Hepatocyte (in vitro differentiated cells): ENCODE measurements at regions not wholly inside any gene's neighbourhood (a gene's known extent, or its start where the extent isn't known, plus 50 kb on each side); places are given as distances from the start of the nearest gene placed in this dataset.

Source experiments
- DNase-seq: peaks from one replicate; pipeline ENCODE4 v3.0.0-alpha.2; 2016; ENCODE audit warnings: low spot score
- H2AFZ ChIP-seq: fragments of 200-600 bp; sonication (generic); 2 replicates; pipeline ENCODE4 v1.6.0; 2016; ENCODE audit warnings: antibody characterized with exemption, mild to moderate bottlenecking
- H3K27ac ChIP-seq: fragments of 200-600 bp; sonication (generic); 2 replicates; pipeline ENCODE4 v1.5.1; 2016; ENCODE audit warnings: mild to moderate bottlenecking
- H3K27me3 ChIP-seq: fragments of 200-600 bp; sonication (generic); 2 replicates; pipeline ENCODE4 v1.6.1; 2016
- H3K36me3 ChIP-seq: fragments of 200-600 bp; sonication (generic); replicated peaks from 2 replicates; pipeline ENCODE4 v1.5.1; 2016; ENCODE audit warnings: low read depth; ENCODE audit not compliant: insufficient read depth
- H3K4me1 ChIP-seq: fragments of 200-600 bp; sonication (generic); 2 replicates; pipeline ENCODE4 v1.5.1; 2016; ENCODE audit warnings: mild to moderate bottlenecking, moderate library complexity; ENCODE audit not compliant: insufficient read depth
- H3K4me2 ChIP-seq: fragments of 200-600 bp; sonication (generic); 2 replicates; pipeline ENCODE4 v1.6.0; 2016
- H3K4me3 ChIP-seq: fragments of 200-600 bp; sonication (generic); 2 replicates; pipeline ENCODE4 v1.5.1; 2016; ENCODE audit warnings: mild to moderate bottlenecking
- H3K79me2 ChIP-seq: fragments of 200-600 bp; sonication (generic); 2 replicates; pipeline ENCODE4 v1.6.0; 2017; ENCODE audit warnings: mild to moderate bottlenecking
- H3K9me2 ChIP-seq: fragments of 200-600 bp; sonication (generic); replicated peaks from 2 replicates; pipeline ENCODE4 v1.6.0; 2017; ENCODE audit warnings: mild to moderate bottlenecking; ENCODE audit not compliant: insufficient read depth
- H3K9me3 ChIP-seq: fragments of 200-600 bp; sonication (generic); 2 replicates; pipeline ENCODE4 v1.5.1; 2016; ENCODE audit warnings: low read depth, mild to moderate bottlenecking
- H4K20me1 ChIP-seq: fragments of 200-600 bp; sonication (generic); 2 replicates; pipeline ENCODE4 v1.6.0; 2016; ENCODE audit warnings: mild to moderate bottlenecking; ENCODE audit not compliant: insufficient read depth, poor library complexity, severe bottlenecking
- EZH2 ChIP-seq: fragments of 200-600 bp; sonication (generic); IDR thresholded peaks from 2 replicates; pipeline ENCODE4 v1.6.1; 2016; ENCODE audit warnings: antibody characterized with exemption, mild to moderate bottlenecking, borderline replicate concordance
- EZH2phosphoT487 ChIP-seq: fragments of 200-600 bp; sonication (generic); IDR thresholded peaks from one replicate; pipeline ENCODE4 v1.6.1; 2018; ENCODE audit warnings: antibody characterized with exemption, mild to moderate bottlenecking, low read depth, moderate library complexity; ENCODE audit not compliant: unreplicated experiment, severe bottlenecking
- WGBS: methylation state at CpG from one replicate; pipeline ENCODE4 v1.1.6; 2016; ENCODE audit warnings: low lambda C conversion rate; ENCODE audit errors: missing lambda C conversion rate; 5-methylcytosine and 5-hydroxymethylcytosine counted together
- TF ChIP-seq, protein P1 (sequence below): fragments of 200-600 bp; sonication (generic); IDR thresholded peaks from 2 replicates; pipeline ENCODE4 v1.5.1; 2016; ENCODE audit warnings: antibody characterized with exemption, mild to moderate bottlenecking; ENCODE audit not compliant: poor library complexity

DNA sequence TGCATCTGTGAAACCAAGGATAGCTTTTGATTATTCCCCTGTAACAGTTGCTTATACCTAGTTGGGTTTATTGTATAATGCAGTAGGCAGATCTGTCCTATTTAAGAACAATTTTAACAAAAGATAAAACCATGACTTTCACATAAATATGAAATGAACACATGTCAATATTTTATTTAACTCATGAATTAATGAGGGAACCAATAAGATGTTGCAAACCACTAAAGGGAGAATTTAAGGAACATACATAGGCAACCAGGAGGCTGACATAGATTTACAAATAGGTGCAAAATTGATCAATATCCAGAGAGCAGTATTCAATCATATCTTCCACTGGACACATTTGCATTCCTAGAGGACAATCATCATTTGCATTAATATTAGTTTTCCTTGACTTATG lies 280.0 kb upstream of the BRINP1 start:
- no peak overlapping the region for H2AFZ ChIP-seq
- DNase-seq, result no peak
- H4K20me1 ChIP-seq, result no peaks in the 10 kb centered on the region
- H3K27me3 ChIP-seq, result no peaks in the 10 kb centered on the region
- no peaks in the 10 kb centered on the region for H3K9me2 ChIP-seq
- no peak overlapping the region for H3K27ac ChIP-seq
- H3K4me2 ChIP-seq, result no peak overlapping the region
- no peaks in the 10 kb centered on the region for H3K9me3 ChIP-seq
- H3K4me3 ChIP-seq, result no peak overlapping the region
- TF ChIP-seq EZH2, result no peak
- TF ChIP-seq, protein P1, sequence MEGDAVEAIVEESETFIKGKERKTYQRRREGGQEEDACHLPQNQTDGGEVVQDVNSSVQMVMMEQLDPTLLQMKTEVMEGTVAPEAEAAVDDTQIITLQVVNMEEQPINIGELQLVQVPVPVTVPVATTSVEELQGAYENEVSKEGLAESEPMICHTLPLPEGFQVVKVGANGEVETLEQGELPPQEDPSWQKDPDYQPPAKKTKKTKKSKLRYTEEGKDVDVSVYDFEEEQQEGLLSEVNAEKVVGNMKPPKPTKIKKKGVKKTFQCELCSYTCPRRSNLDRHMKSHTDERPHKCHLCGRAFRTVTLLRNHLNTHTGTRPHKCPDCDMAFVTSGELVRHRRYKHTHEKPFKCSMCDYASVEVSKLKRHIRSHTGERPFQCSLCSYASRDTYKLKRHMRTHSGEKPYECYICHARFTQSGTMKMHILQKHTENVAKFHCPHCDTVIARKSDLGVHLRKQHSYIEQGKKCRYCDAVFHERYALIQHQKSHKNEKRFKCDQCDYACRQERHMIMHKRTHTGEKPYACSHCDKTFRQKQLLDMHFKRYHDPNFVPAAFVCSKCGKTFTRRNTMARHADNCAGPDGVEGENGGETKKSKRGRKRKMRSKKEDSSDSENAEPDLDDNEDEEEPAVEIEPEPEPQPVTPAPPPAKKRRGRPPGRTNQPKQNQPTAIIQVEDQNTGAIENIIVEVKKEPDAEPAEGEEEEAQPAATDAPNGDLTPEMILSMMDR, result no peak
- TF ChIP-seq EZH2phosphoT487, result no peak
- H3K4me1 ChIP-seq, result no peaks in the 10 kb centered on the region
- no peaks in the 10 kb centered on the region for H3K79me2 ChIP-seq
- no peaks in the 10 kb centered on the region for H3K36me3 ChIP-seq

DNA sequence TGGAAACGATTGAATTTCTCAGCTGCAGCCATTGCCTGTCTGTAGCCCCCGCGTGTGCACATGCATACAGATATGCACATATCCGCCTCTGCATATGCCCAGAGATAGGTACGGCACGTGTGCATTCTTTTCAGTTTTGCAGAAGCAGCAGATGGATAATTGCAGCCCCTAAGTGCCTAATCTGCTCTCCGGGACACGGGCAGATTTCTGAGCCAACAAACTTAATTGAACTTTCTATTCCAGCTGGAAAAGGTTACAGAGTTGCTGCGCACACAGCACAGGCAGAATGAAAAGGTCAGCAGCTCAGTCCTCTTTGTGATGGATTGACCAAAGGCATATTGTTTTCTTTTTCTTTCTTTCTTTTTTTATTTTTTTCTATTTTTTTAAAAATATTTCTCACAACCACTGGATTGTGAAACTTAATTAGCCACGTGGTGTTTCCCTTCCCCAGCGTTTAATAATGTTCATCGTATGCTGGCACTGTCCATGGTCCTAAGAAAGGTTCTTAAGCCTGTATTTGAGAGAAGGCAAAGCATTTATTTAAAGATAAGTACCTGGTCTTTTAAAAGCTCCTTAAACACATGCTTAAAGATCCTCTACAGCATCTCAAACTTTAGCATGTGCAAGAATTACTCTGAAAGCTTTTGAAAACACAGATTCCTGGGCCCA lies 270.2 kb upstream of the BRINP1 start:
- Histone ChIP-seq H3K4me2 (no peak overlapping the region), H3K36me3 (no peaks in the 10 kb centered on the region), H3K9me2 (no peaks in the 10 kb centered on the region), H3K27ac (no peak overlapping the region), H3K9me3 (no peaks in the 10 kb centered on the region), H3K27me3 (no peaks in the 10 kb centered on the region), H3K4me1 (no peaks in the 10 kb centered on the region), H3K79me2 (no peaks in the 10 kb centered on the region), H2AFZ (no peak overlapping the region), H4K20me1 (no peaks in the 10 kb centered on the region), H3K4me3 (no peak overlapping the region)
- peak; percentile 61 for DNase-seq
- TF ChIP-seq EZH2, result no peak
- no peak for TF ChIP-seq EZH2phosphoT487
- TF ChIP-seq, protein P1, result no peak
- 67% methylated on average over 12 of the region's 12 CpGs for whole genome bisulfite sequencing

DNA sequence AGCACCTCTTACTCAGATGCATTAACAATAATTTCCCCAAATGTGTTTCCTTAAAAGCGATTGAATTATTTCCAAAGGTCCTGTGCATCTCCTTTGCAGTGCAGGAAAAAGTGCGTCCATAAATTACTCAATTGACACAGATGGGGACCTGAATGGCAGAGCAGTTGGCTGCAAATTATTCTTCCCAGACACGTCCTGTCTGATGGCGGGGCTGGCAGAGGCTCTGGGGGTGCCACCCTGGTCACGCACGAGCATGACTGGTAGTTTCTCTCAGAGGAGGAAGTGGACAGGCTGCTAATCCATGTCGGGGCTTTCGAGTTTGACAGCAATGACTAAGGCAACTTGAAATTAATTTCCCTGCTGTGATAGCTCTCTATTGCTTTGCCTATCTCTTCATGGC lies 264.8 kb upstream of the BRINP1 start:
- TF ChIP-seq EZH2 (no peak), EZH2phosphoT487 (no peak)
- H3K27me3 ChIP-seq, result no peaks in the 10 kb centered on the region
- H3K79me2 ChIP-seq, result no peaks in the 10 kb centered on the region
- no peaks in the 10 kb centered on the region for H3K9me2 ChIP-seq
- no peak overlapping the region for H3K4me2 ChIP-seq
- no peaks in the 10 kb centered on the region for H3K9me3 ChIP-seq
- H4K20me1 ChIP-seq, result no peaks in the 10 kb centered on the region
- no peak overlapping the region for H2AFZ ChIP-seq
- no peaks in the 10 kb centered on the region for H3K4me1 ChIP-seq
- no peak overlapping the region for H3K4me3 ChIP-seq
- no peak for DNase-seq
- no peaks in the 10 kb centered on the region for H3K36me3 ChIP-seq
- WGBS, result 88% methylated on average over 8 of the region's 8 CpGs
- H3K27ac ChIP-seq, result no peak overlapping the region

DNA sequence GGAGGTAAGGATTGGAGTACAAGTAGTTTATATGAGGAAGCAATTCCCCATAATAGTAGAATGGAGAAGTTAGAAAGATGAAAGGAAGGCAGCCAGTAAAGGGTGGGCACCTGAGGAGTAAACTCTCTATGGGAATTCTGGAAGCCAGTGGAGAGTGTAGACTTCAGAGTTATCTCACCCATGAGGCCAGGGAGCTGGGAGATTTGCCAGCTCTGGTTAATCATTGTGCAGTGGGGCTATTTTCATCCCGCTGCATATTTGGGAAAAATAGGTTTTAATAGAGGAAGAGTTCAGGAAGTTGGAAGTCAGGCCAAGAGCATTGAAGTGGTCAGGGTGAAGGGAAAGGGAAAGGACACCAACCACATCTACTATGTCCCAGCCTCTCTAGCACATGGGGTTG lies 242.3 kb upstream of the BRINP1 start:
- no peaks in the 10 kb centered on the region for H3K79me2 ChIP-seq
- H3K36me3 ChIP-seq, result no peaks in the 10 kb centered on the region
- no peaks in the 10 kb centered on the region for H4K20me1 ChIP-seq
- H3K4me2 ChIP-seq, result no peak overlapping the region
- WGBS, result 81% methylated on average over 1 of the region's 1 CpG
- H3K9me2 ChIP-seq, result no peaks in the 10 kb centered on the region
- H2AFZ ChIP-seq, result no peak overlapping the region
- H3K27ac ChIP-seq, result no peak overlapping the region
- H3K4me1 ChIP-seq, result no peaks in the 10 kb centered on the region
- TF ChIP-seq EZH2, result no peak
- TF ChIP-seq EZH2phosphoT487, result no peak
- TF ChIP-seq, protein P1, result no peak
- H3K27me3 ChIP-seq, result no peaks in the 10 kb centered on the region
- no peak overlapping the region for H3K4me3 ChIP-seq
- H3K9me3 ChIP-seq, result no peaks in the 10 kb centered on the region
- DNase-seq, result no peak
